ENCODE measurements at regions not wholly inside any gene's neighbourhood (a gene's known extent, or its start where the extent isn't known, plus 50 kb on each side); places are given as distances from the start of the nearest gene placed in this dataset.

GRCh38 chr6:109302176-109302575 lies 80.1 kb downstream of the CD164 start:
- TF ChIP-seq POLR2A (IDR thresholded peaks at IDR 0.05), result no peak
- TF ChIP-seq, protein P1, sequence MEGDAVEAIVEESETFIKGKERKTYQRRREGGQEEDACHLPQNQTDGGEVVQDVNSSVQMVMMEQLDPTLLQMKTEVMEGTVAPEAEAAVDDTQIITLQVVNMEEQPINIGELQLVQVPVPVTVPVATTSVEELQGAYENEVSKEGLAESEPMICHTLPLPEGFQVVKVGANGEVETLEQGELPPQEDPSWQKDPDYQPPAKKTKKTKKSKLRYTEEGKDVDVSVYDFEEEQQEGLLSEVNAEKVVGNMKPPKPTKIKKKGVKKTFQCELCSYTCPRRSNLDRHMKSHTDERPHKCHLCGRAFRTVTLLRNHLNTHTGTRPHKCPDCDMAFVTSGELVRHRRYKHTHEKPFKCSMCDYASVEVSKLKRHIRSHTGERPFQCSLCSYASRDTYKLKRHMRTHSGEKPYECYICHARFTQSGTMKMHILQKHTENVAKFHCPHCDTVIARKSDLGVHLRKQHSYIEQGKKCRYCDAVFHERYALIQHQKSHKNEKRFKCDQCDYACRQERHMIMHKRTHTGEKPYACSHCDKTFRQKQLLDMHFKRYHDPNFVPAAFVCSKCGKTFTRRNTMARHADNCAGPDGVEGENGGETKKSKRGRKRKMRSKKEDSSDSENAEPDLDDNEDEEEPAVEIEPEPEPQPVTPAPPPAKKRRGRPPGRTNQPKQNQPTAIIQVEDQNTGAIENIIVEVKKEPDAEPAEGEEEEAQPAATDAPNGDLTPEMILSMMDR (IDR thresholded peaks at IDR 0.05), result no peak

Data from adrenal gland (tissue), 5 donors.